Midbrain (tissue), 1 donor: ENCODE measurements at regions not wholly inside any gene's neighbourhood (a gene's known extent, or its start where the extent isn't known, plus 50 kb on each side); places are given as distances from the start of the nearest gene placed in this dataset.
"Not testable (repeated sequence)": the region's sequence is repeated elsewhere in the genome, so short reads cannot be mapped to it uniquely, and the experiment has no call there.

Source experiments
- DNase-seq: peaks from one replicate; lab custom pipeline; 2025; lab: John Stamatoyannopoulos, UW

GRCh38 chr13:40338217-40338616 is 328.2 kb downstream of the FOXO1 start:
- no peak for DNase-seq

- no peak for DNase-seq
These were observed 325.9 kb downstream of the FOXO1 start for GRCh38 chr13:40340368-40341095.

- no peak for DNase-seq
These were observed 325.4 kb downstream of the FOXO1 start for GRCh38 chr13:40341096-40341471.

GRCh38 chr13:40341501-40341900 is 324.9 kb downstream of the FOXO1 start:
- no peak for DNase-seq

GRCh38 chr13:40342461-40342860 is 324.0 kb downstream of the FOXO1 start:
- no peak for DNase-seq

GRCh38 chr13:40342901-40343300 is 323.5 kb downstream of the FOXO1 start:
- DNase-seq: no peak

GRCh38 chr13:40343550-40344269 is 322.7 kb downstream of the FOXO1 start:
- no peak for DNase-seq

GRCh38 chr13:40344270-40345148 is 321.9 kb downstream of the FOXO1 start:
- DNase-seq: no peak

- no peak for DNase-seq
These were observed 321.3 kb downstream of the FOXO1 start for GRCh38 chr13:40345149-40345514.

- no peak for DNase-seq
These were observed 320.6 kb downstream of the FOXO1 start for GRCh38 chr13:40345654-40346372.

- no peak for DNase-seq
These were observed 319.8 kb downstream of the FOXO1 start for GRCh38 chr13:40346592-40346991.

- peak; percentile 7 for DNase-seq
These were observed 318.3 kb downstream of the FOXO1 start for GRCh38 chr13:40348096-40348679.

GRCh38 chr13:40350283-40350992 is 316.0 kb downstream of the FOXO1 start:
- DNase-seq: no peak

GRCh38 chr13:40351537-40352379 is 314.7 kb downstream of the FOXO1 start:
- no peak for DNase-seq

GRCh38 chr13:40352380-40352778 is 314.1 kb downstream of the FOXO1 start:
- DNase-seq: peak; percentile 83

- no peak for DNase-seq
These were observed 313.5 kb downstream of the FOXO1 start for GRCh38 chr13:40352802-40353562.

- no peak for DNase-seq
These were observed 311.2 kb downstream of the FOXO1 start for GRCh38 chr13:40355126-40355724.

GRCh38 chr13:40356011-40356410 is 310.4 kb downstream of the FOXO1 start:
- no peak for DNase-seq

- not testable (repeated sequence) for DNase-seq
These were observed 310.0 kb downstream of the FOXO1 start for GRCh38 chr13:40356458-40356857.
